A673 (cell line): ENCODE measurements at regions not wholly inside any gene's neighbourhood (a gene's known extent, or its start where the extent isn't known, plus 50 kb on each side); places are given as distances from the start of the nearest gene placed in this dataset.

Experiments used
- BruUV-seq: library from RNA; stranded (reverse); fragments of 400-500 nt; replicated peaks from 2 replicates; lab custom pipeline; 2021; lab: Mats Ljungman, UMichigan
- CTCF ChIA-PET: fragments of 300-600 bp; sonication (Branson Sonifier 250); formaldehyde crosslinking; loops from one replicate; lab custom pipeline; 2022; ENCODE audit warnings: antibody characterized with exemption; lab: Charles Lee
- POLR2A ChIA-PET: fragments of 300-600 bp; sonication (Branson Sonifier 250); formaldehyde crosslinking; loops from one replicate; lab custom pipeline; 2022; ENCODE audit warnings: antibody characterized with exemption; ENCODE audit not compliant: low non-redundant PET; lab: Charles Lee
- DNase-seq: peaks from one replicate; pipeline ENCODE4 v3.0.0-alpha.2; 2015; ENCODE audit warnings: low spot score
- H3K27ac ChIP-seq: fragments of 200-600 bp; sonication (generic); 2 replicates; pipeline ENCODE4 v1.5.1; 2016; ENCODE audit warnings: mixed run types, low read depth, mild to moderate bottlenecking, mixed read lengths, antibody characterized with exemption, low read length; ENCODE audit not compliant: poor library complexity, severe bottlenecking
- H3K27me3 ChIP-seq: fragments of 200-600 bp; sonication (generic); replicated peaks from 2 replicates; pipeline ENCODE4 v1.6.1; 2017; ENCODE audit warnings: mixed run types, low read depth, mild to moderate bottlenecking, mixed read lengths, antibody characterized with exemption, low read length; ENCODE audit not compliant: insufficient read depth, poor library complexity
- H3K36me3 ChIP-seq: fragments of 200-600 bp; sonication (generic); 2 replicates; pipeline ENCODE4 v1.6.1; 2016; ENCODE audit warnings: mixed run types, mild to moderate bottlenecking, mixed read lengths, antibody characterized with exemption, low read length; ENCODE audit not compliant: insufficient read depth, poor library complexity, severe bottlenecking
- H3K4me1 ChIP-seq: fragments of 200-600 bp; sonication (generic); 2 replicates; pipeline ENCODE4 v1.6.1; 2017; ENCODE audit warnings: mixed run types, mild to moderate bottlenecking, mixed read lengths, antibody characterized with exemption, low read length; ENCODE audit not compliant: insufficient read depth, poor library complexity, severe bottlenecking
- H3K4me3 ChIP-seq: fragments of 200-600 bp; sonication (generic); 2 replicates; pipeline ENCODE4 v1.5.1; 2016; ENCODE audit warnings: low read depth, mixed run types, mild to moderate bottlenecking, mixed read lengths, low read length; ENCODE audit not compliant: poor library complexity, severe bottlenecking
- H3K9me3 ChIP-seq: fragments of 200-600 bp; sonication (generic); 2 replicates; pipeline ENCODE4 v1.6.1; 2016; ENCODE audit warnings: mixed run types, low read depth, mild to moderate bottlenecking, mixed read lengths, antibody characterized with exemption, low read length; ENCODE audit not compliant: poor library complexity, severe bottlenecking
- EZH2 ChIP-seq: fragments of 200-600 bp; sonication (generic); IDR thresholded peaks from 2 replicates; pipeline ENCODE4 v1.6.1; 2017; ENCODE audit warnings: borderline replicate concordance, low read depth, mild to moderate bottlenecking, mixed read lengths, antibody characterized with exemption, low read length; ENCODE audit not compliant: poor library complexity, severe bottlenecking
- intact Hi-C: fragments of 100-400 bp; cut with micrococcal nuclease; formaldehyde crosslinking; loops from one replicate; pipeline ENCODE4 v1.10.0; 2022; ENCODE audit not compliant: unreplicated experiment
- TF ChIP-seq, protein P1 (sequence below): fragments of 300-800, 200-600 bp; sonication (generic); conservative IDR thresholded peaks from 2 replicates; pipeline ENCODE4 v1.5.1; 2017; ENCODE audit warnings: low read depth, mild to moderate bottlenecking, antibody characterized with exemption, low read length, moderate library complexity, mixed read lengths

DNA sequence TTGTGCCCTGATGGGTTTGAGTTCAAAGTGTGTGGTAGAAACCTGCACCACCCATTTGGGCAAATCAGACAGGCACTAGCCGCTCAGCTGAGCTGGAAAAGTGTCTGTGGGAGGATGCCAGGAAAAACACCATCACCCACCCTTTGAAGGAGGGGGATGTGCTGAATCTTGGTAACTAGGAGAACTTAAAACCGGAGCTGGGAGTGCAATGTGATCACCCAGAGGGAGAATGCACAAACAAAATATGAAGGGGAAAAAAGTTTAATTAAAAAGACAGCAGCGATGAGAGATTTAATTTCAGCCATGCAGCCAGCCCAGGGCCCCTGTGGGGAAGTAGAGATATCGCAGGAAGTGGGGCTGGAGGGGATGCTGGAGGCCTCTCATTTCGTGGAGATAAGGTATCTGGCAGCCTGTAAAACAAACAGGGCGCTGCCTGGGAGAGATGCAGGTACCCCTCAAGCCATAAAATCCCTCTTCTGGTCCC is 86.8 kb upstream of the BCAR3 start:
- TF ChIP-seq EZH2 = no peak
- Histone ChIP-seq H3K27ac (no peak overlapping the region), H3K4me1 (no peaks in the 10 kb centered on the region), H3K27me3 (no peaks in the 10 kb centered on the region), H3K9me3 (no peaks in the 10 kb centered on the region), H3K36me3 (no peaks in the 10 kb centered on the region), H3K4me3 (no peak overlapping the region)
- POLR2A ChIA-PET = no interaction called here
- BruUV-seq = no TSS peak
- DNase-seq = no peak
- CTCF ChIA-PET = no interaction called here
- intact Hi-C loops = no loop called here

DNA sequence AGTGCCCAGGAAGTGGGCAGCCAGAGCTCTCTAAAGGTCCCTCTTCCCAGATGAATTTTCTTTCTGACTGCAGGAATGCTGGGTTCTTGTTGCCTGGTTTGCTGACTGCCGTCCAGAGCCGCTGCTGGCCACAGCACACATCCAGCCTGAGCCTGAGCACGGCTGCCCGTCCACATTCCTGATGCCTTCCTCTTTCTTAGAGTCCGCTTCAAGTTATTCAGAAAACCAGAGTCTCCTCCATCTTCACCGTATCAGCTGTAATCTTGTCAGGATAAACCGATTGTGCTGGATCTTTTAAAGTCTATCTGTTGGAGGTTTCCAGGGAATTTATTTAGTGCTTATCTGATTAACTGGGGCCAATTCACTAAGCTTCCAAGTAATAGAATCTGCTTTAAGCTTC is 84.8 kb upstream of the BCAR3 start:
- ChIA-PET CTCF (no interaction called here), POLR2A (no interaction called here)
- intact Hi-C loops = no loop called here
- no peak for DNase-seq
- no peaks in the 10 kb centered on the region for H3K4me1 ChIP-seq
- H3K36me3 ChIP-seq = no peaks in the 10 kb centered on the region
- no peaks in the 10 kb centered on the region for H3K27me3 ChIP-seq
- no TSS peak for BruUV-seq
- no peak overlapping the region for H3K27ac ChIP-seq
- no peaks in the 10 kb centered on the region for H3K9me3 ChIP-seq
- H3K4me3 ChIP-seq = no peak overlapping the region
- TF ChIP-seq, protein P1, sequence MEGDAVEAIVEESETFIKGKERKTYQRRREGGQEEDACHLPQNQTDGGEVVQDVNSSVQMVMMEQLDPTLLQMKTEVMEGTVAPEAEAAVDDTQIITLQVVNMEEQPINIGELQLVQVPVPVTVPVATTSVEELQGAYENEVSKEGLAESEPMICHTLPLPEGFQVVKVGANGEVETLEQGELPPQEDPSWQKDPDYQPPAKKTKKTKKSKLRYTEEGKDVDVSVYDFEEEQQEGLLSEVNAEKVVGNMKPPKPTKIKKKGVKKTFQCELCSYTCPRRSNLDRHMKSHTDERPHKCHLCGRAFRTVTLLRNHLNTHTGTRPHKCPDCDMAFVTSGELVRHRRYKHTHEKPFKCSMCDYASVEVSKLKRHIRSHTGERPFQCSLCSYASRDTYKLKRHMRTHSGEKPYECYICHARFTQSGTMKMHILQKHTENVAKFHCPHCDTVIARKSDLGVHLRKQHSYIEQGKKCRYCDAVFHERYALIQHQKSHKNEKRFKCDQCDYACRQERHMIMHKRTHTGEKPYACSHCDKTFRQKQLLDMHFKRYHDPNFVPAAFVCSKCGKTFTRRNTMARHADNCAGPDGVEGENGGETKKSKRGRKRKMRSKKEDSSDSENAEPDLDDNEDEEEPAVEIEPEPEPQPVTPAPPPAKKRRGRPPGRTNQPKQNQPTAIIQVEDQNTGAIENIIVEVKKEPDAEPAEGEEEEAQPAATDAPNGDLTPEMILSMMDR = no peak
- TF ChIP-seq EZH2 = no peak

DNA sequence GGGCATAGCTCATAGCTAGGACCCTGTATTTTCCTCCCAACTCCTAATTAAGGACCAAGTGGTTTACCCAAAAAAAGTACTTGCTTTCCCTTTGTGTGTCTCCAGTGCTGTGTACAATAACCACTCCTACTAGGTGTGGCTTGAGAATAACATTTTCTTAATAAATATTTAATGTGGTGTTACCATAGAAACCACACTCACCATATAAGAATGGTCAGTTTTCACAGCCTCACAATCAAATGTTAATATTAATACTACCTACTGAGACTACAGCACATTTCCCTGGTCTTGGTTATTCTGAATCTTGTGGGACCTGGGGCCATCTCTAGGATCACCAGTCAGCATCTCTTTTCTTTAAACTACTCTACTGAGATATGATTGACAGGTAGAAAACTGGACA is 83.5 kb upstream of the BCAR3 start:
- no peaks in the 10 kb centered on the region for H3K9me3 ChIP-seq
- TF ChIP-seq, protein P1 = no peak
- no peak for TF ChIP-seq EZH2
- intact Hi-C loops = no loop called here
- no peaks in the 10 kb centered on the region for H3K4me1 ChIP-seq
- no peak overlapping the region for H3K27ac ChIP-seq
- H3K36me3 ChIP-seq = no peaks in the 10 kb centered on the region
- H3K27me3 ChIP-seq = no peaks in the 10 kb centered on the region
- POLR2A ChIA-PET = no interaction called here
- no peak overlapping the region for H3K4me3 ChIP-seq
- no TSS peak for BruUV-seq
- CTCF ChIA-PET = no interaction called here
- DNase-seq = no peak

DNA sequence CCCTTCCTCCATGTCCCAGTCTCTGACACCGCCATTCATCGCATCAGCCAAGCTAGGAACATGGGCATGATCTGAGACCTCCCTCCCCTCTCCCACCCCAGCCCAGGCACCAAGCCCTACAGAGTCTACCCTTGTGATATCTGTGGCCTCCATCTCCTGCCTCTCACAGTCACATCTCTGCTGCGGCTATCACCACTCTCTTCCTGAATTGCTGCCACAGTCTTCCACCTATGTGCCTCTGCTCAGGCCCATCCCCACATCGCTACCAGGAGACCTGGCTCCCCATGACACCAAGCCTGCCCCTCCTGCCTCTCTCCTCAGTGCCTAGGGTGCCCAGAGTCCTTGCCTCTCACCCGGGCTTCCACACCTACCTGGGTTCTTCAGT is 82.7 kb upstream of the BCAR3 start:
- H3K4me1 ChIP-seq = no peaks in the 10 kb centered on the region
- no peak for TF ChIP-seq EZH2
- TF ChIP-seq, protein P1 = no peak
- H3K27me3 ChIP-seq = no peaks in the 10 kb centered on the region
- no peak overlapping the region for H3K27ac ChIP-seq
- POLR2A ChIA-PET = no interaction called here
- BruUV-seq = no TSS peak
- no peaks in the 10 kb centered on the region for H3K36me3 ChIP-seq
- H3K9me3 ChIP-seq = no peaks in the 10 kb centered on the region
- H3K4me3 ChIP-seq = no peak overlapping the region
- intact Hi-C loops = no loop called here
- CTCF ChIA-PET = no interaction called here
- DNase-seq = no peak
